HL-60/S4 treated with retinoic acid at 250 ng/mL for 4 days and 3 days (cell line): ENCODE measurements at regions not wholly inside any gene's neighbourhood (a gene's known extent, or its start where the extent isn't known, plus 50 kb on each side); places are given as distances from the start of the nearest gene placed in this dataset.

ENCODE experiments used
- in situ Hi-C: fragments of 300-500 bp; cut with MboI; formaldehyde crosslinking; loops from 2 replicates; pipeline ENCODE4 v1.7.0; 2022; ENCODE audit warnings: low sequenced_read_pairs

GRCh38 chr7:12508554-12508953 is 62.0 kb upstream of the SCIN start:
- in situ Hi-C loops, result no loop called here

GRCh38 chr7:12517451-12517850 is 53.1 kb upstream of the SCIN start:
- in situ Hi-C loops, result no loop called here

- in situ Hi-C loops, result no loop called here
Observed at GRCh38 chr7:12518920-12519681, 51.4 kb upstream of the SCIN start.

- in situ Hi-C loops, result no loop called here
Observed at GRCh38 chr7:12519682-12520009, 50.9 kb upstream of the SCIN start.
